H1 (cell line): ENCODE measurements at regions not wholly inside any gene's neighbourhood (a gene's known extent, or its start where the extent isn't known, plus 50 kb on each side); places are given as distances from the start of the nearest gene placed in this dataset.

ENCODE experiments used
- RAD21 ChIP-seq, 2 experiments: IDR thresholded peaks in 1 of 2; conservative IDR thresholded peaks in 1 of 2; 2 replicates each; pipeline ENCODE4 v1.6.1; 2011; ENCODE audit warnings: low read depth in 2 of 2, low read length in 2 of 2, improper control_type of control experiment in 1 of 2, inconsistent platforms in 1 of 2, mild to moderate bottlenecking in 1 of 2, moderate library complexity in 1 of 2

- TF ChIP-seq RAD21 (IDR thresholded peaks at IDR 0.05 in 1 of 2, conservative IDR thresholded peaks at IDR 0.05 in 1 of 2; ENCODE audit: low read depth in 2 of 2, low read length in 2 of 2), result peak; percentile 46 to 64
These were observed 81.8 kb upstream of the HMCN1 start (continued) for GRCh38 chr1:185652348-185652747.
